Fibroblast of upper back skin (primary cell): ENCODE measurements at regions not wholly inside any gene's neighbourhood (a gene's known extent, or its start where the extent isn't known, plus 50 kb on each side); places are given as distances from the start of the nearest gene placed in this dataset.

Experiments used
- DNase-seq: peaks from one replicate; pipeline ENCODE4 v3.0.0-alpha.2; 2013

DNA sequence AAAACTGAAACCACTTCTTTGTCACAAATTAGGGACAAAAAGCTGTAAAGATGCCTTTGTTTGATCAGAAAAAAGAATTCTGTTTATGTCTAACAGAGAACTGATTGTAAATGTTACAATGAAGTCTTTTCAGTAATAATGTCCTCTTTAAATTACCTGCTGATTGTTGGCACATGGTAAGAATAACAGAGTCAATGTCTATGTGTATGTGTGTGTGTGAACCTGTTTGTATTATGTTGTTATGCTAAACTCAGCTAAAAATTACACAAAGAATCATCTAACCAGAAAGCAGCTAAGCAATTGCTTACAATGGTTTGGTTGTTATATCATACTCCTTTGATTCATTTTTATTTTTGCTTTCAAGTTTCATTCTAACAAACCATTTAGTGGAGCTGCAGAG, 159.1 kb upstream of the PDZRN3 start:
- no peak for DNase-seq

DNA sequence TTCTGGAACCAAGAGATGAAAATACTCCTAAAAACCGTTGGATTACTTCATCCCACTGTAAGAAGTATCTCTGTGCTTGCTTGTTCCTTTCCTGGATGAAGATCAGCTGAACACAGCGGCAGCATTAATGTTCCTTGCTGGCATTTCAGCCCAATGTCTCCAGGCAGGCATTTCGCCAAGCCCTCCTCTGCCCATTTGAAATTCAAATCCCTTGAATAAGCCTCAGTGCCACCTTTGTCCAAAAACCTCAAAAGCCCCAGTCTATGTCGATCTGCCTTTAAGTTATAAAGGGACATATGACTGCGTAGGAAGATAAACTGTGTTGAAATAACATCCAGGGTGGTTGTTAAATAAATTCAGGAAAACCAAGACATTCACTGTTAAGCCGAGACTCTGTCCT, 156.8 kb upstream of the PDZRN3 start:
- no peak for DNase-seq

GRCh38 chr3:73774645-73775044, 149.9 kb upstream of the PDZRN3 start:
- no peak for DNase-seq

GRCh38 chr3:73773233-73773632, 148.5 kb upstream of the PDZRN3 start:
- DNase-seq = peak; percentile 19

DNA sequence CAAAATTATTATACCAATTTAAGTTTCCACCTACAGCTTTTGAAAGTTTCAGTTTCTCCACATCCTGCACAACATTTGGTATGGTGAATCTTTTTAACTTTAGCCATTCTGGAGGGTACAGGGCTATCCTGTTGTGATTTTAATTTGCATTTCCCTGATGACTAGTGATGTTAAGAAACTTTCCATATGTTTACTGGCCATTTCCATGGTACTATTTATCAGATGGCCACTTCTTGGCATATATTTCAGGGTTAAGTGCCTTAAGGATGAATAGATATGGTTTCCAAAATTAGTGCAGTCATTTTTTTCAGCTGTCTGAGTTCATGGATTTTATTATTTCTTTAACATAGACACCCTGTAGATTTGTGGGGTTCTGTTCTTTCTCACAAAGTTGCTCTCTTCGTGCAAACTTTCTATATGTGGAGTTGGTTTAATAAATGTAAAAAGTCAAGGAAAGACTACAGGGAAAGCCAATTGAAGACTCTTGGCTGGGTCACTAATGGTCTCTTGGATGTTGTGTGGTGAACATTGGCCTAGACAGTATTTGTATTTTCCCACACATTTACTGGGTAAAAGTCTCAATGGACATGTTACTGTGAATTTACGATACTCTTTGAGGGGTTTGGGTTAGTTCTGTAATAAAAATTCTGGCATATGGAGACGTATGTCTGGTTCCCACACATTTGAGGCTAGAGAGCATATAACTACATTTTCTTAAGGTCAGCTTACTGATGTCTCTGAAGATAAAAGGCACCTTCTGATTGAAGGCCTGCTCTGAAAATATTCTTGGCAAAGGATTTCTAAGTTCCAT, 147.5 kb upstream of the PDZRN3 start:
- DNase-seq = peak; percentile 37

DNA sequence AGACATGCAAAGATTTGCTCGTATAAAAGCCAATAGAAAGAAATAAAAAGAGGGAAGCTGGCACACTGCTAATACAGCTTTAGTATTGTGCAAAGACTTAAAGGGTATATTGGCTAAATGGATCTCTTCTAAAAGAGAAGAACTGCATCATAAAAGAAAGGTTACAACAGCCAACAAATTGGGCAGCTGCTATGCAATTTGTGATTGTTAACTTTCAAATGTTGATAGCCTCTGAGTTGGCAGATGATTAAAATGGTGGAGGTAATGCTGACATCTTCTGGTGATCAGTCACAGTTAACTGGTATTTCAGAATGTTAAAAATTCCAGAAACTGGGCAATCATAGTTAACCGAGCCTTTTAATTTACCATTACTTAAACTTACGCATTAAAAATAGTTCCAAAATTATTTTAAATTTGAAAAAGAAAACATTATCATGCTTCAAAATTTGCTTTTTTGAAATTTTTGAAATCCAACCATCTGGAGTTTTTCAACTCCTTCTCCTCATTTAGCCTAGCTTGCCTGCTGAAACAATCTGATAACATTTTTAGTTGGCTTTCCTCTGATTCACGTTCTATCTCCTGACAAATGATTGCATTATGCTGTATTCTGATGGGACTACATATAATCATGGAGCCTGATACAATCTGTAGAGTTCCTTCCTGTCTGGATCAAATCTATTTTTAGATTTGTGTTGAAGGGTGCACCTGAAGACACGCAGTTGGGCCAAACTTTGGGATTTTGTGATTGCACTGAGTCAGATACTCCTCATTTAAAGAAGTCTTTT, 144.0 kb upstream of the PDZRN3 start:
- peak; percentile 47 for DNase-seq

GRCh38 chr3:73766599-73767381, 142.0 kb upstream of the PDZRN3 start:
- DNase-seq = peak; percentile 95

DNA sequence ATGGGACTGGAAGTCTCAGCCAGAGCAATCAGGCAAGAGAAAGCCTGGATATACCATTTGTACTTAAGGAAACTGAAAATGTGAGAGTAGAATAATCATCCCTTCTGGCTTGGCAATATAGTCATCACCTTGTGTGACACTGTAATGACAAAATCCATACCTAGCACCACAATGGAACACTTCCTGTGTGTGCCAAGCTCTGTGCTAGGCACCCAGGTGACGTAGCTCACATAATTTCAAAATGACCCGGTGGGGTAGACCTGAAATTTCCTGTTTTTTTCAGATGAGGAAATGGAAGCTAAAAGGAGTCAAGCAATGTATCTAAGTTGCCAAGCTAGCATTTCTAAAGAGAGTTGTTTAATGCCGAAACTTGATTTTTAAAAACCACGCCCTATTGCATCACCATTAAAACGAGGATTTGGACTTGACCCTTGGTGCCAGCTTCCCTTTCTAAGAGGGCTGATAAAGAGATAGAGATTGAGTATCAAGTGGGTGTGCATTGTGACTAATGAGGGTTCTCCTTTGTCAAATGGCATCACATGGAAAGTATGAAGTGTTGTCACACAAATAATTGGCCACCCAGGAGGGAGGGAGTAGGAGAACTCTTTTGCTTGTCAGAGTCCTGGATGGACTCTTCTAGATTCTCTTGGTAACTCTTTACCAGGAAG, 141.3 kb upstream of the PDZRN3 start:
- DNase-seq = no peak

- DNase-seq = no peak
Measured at GRCh38 chr3:73762855-73763254, 138.1 kb upstream of the PDZRN3 start.

DNA sequence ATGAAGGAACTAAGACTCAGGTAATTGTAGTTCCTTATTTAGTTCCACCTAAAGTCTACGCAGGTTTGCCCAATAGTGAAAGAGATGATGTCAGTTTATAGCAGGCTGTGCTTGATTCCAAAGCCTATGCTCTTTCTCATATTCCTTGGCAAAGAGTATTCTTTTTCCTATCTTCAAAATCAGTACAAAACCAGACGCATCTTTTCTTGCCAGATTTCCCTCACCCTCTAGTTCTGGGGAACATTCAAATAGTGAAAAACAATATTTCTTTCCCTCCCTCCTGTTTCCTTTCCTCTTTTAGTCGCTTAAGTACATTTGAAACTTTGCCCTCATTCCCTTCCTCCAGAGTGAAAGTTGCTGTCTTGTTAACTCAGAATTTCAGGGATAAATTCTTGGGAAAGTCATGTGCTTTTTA, 134.6 kb upstream of the PDZRN3 start:
- DNase-seq = no peak

DNA sequence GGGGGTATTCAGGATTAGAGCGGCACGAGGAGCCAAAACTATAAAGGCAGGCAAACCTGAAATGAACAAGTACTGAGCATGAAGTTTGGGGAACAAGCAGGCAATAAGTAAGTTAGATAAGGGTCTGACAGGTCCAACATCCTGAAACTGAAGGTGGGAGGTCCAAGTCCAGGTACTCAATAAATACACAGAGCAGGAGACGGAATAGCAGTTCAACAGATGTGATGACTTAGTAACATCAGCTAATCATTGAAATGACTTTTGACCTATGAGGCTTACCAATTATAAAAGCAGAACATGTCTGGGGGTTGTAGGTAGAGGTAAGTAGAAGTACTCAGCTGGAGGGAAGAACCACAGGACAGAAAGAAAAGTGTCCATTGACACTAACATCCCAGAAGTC, 132.8 kb upstream of the PDZRN3 start:
- DNase-seq = no peak

GRCh38 chr3:73753985-73754384, 129.2 kb upstream of the PDZRN3 start:
- DNase-seq = no peak

DNA sequence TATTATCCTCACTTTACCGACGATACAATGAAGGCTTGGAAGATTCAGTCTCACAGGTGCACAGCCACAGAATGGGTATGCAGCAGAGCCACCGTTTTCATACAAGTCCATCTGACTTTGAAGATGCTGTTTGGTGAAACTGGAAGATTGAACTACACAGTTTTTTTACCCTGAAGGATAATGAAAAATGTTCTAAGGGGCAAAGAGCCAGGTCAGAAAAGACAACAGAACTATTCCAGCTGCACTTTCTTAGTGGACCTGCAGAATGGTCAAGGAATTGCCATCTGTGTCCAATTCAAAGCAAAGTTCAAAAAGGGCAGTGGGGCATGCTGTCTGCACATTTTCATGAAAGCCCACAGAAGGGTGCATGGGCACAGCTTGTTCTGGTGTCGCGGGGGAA, 127.6 kb upstream of the PDZRN3 start:
- DNase-seq = no peak

DNA sequence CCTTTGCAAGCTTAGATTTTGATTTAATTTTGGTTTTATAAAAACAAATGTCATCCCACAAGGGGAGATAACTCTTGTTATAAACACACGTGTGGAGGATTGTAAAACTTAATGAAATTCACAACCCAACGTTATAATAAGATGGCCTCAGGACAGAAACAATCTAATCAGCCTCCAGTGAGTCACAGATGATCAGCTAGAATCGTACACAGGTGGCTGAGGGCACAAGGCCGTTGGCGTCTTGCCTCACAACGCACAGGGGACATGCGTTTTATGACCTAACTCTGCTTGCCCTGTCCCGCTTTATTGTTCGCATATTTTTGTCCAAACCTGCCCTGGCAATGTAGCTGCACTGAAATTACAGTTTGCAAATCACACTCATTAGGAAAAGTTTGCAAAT, 121.9 kb upstream of the PDZRN3 start:
- DNase-seq = no peak

GRCh38 chr3:73745526-73746191, 120.9 kb upstream of the PDZRN3 start:
- DNase-seq = peak; percentile 45

GRCh38 chr3:73743551-73743950, 118.8 kb upstream of the PDZRN3 start:
- DNase-seq = no peak

DNA sequence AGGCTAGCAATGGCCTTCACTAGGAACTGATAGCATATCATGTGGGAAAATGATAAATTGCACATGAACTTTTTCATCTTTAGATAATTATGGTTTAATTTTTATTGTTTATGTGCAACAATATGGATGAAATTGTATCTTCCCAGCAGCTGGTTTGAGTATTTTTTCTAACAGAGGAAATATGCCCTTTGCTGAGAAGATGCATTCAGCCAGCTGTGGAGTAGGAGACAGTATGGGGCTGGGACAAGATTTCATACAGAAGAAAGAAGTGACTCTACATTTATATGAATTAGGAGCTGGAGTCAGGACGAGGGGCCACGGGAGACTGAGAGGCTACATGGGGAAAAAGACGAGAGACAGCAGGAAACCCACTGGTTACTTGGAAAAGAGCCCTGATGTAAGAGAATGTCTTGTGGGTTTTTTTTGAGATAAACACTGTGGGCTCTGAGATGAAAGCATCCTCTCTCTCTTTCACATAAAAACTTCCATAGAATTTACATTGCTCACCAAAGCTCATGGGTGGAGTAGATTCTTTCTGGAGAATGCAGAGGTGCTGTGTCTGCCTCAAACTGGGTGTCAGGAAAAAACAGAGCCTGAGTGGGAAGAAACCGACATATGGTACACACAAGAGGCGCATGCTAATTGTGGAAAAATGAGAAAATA, 115.2 kb upstream of the PDZRN3 start:
- DNase-seq = peak; percentile 85

DNA sequence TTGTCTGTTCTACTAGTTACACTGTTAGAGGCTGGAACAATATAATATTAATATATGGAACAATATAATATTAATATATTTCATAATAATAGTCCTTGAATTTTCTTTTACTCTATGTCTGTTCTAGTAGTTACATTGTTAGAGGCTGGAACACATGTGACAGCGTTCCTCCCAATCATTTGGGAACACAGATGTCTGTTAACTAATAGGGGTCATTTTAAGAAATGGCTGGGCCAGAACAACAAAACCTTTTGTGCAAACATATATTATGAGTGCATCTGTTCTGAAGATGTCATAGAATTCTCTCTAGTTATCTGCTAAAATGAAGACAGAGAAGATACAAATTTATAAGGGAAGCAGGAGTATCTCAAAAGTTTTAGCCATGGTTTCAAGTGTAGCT, 114.0 kb upstream of the PDZRN3 start:
- DNase-seq = no peak

DNA sequence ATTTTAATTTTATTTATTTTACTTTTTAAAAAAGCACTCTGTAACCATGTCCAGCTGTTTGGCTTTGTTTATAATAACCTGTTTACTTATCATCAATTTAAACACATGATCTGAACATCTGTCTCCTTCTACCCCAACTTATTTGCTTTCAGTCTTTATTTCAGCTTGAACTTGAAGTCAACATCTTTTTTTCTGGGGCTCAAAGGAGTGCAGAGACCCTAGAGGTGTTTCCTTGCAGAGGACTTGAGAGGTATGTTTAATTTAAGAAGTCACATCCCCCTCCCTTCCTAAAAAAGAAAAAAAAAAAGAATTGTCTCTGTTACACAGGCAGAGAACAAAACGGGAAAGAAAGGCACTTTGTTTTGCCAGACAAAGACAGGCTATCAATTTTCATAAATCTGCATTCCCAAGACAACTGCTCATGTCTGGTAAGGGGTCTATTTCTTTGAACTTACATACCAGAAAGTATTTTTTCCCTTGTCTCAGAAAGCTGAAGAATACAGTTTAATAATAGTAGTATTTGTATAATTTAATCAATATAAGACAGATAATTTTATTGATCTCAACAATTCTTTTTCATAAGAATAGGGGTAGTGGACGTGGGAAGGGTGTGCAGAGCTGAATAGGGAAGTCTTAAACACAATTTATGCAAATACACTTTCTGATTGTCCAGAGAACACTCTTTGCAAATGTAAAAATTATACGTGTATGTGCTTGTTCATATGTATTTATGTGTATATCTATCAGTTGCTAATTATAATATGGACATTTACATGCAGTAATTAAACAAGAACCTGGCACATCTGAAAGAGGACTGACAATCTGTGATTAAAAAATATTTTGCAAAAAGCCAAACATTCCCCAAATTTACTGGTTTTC, 109.7 kb upstream of the PDZRN3 start:
- no peak for DNase-seq

- no peak for DNase-seq
Measured at GRCh38 chr3:73733746-73734145, 109.0 kb upstream of the PDZRN3 start.

DNA sequence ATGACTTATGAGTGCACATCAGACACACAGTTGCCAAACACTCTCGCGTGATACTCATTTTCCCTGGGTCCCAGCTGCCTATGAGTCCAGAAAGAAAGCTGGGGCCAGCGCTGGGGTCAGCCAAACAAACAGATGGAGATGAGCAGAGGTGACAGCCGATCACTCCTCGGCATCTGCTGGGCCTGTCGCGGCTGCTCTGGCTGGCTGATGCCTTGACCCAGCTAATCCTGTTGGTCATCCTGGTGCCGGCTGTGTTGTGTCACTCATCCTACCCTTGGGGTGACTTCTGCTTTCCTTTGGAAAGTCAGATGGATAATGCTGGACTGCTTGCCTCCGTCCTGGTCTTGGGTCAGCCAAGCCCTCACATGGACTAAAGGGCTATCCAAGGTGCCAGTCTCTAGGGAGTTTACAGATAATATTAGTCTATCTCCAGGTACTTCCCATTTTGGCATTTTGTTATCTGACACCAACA, 105.3 kb upstream of the PDZRN3 start:
- no peak for DNase-seq
